Urinary bladder (tissue), 3 donors: ENCODE measurements at regions not wholly inside any gene's neighbourhood (a gene's known extent, or its start where the extent isn't known, plus 50 kb on each side); places are given as distances from the start of the nearest gene placed in this dataset.

Source experiments
- DNase-seq: peaks from one replicate; pipeline ENCODE4 v3.0.0-alpha.2; 2015; ENCODE audit errors: extremely low spot score
- H3K27ac ChIP-seq: one replicate; pipeline ENCODE4 v1.5.1; 2013; ENCODE audit warnings: low read depth, mild to moderate bottlenecking, moderate library complexity
- H3K36me3 ChIP-seq: one replicate; pipeline ENCODE4 v1.6.1; 2013; ENCODE audit warnings: mild to moderate bottlenecking, moderate library complexity; ENCODE audit not compliant: insufficient read depth
- H3K4me1 ChIP-seq: one replicate; pipeline ENCODE4 v1.6.1; 2013; ENCODE audit warnings: mild to moderate bottlenecking, moderate library complexity; ENCODE audit not compliant: insufficient read depth
- H3K4me3 ChIP-seq: one replicate; pipeline ENCODE4 v1.5.1; 2013; ENCODE audit warnings: low read depth, low read length
- WGBS: extraction: QIAGEN DNeasy Blood & Tissue Kit; methylation state at CpG from one replicate; pipeline ENCODE4 v1.1.7; 2013; 5-methylcytosine and 5-hydroxymethylcytosine counted together
- donor health status: healthy with polysubstance abuse.
- donor health status: healthy.

GRCh38 chr2:57437077-57437476, 609.5 kb upstream of the VRK2 start:
- H3K4me1 ChIP-seq, result no peaks in the 10 kb centered on the region
- no peak overlapping the region for H3K27ac ChIP-seq
- no peaks in the 10 kb centered on the region for H3K36me3 ChIP-seq
- no peak for DNase-seq
- 32% methylated on average over 1 of the region's 1 CpG for WGBS
- no peak overlapping the region for H3K4me3 ChIP-seq

- no peak overlapping the region for H3K27ac ChIP-seq
- 98% methylated on average over 1 of the region's 1 CpG for WGBS
- no peaks in the 10 kb centered on the region for H3K4me1 ChIP-seq
- no peaks in the 10 kb centered on the region for H3K36me3 ChIP-seq
- no peak overlapping the region for H3K4me3 ChIP-seq
- no peak for DNase-seq
Measured at GRCh38 chr2:57440437-57440836, 606.2 kb upstream of the VRK2 start.

- Histone ChIP-seq H3K27ac (no peak overlapping the region), H3K4me3 (no peak overlapping the region), H3K36me3 (no peaks in the 10 kb centered on the region), H3K4me1 (no peaks in the 10 kb centered on the region)
- WGBS, result 85% methylated on average over 2 of the region's 2 CpGs
- DNase-seq, result no peak
Measured at GRCh38 chr2:57443086-57443485, 603.5 kb upstream of the VRK2 start.

GRCh38 chr2:57443973-57444521, 602.6 kb upstream of the VRK2 start:
- WGBS, result 73% methylated on average over 5 of the region's 5 CpGs
- H3K4me1 ChIP-seq, result no peaks in the 10 kb centered on the region
- H3K27ac ChIP-seq, result no peak overlapping the region
- H3K4me3 ChIP-seq, result no peak overlapping the region
- no peak for DNase-seq
- no peaks in the 10 kb centered on the region for H3K36me3 ChIP-seq

GRCh38 chr2:57444752-57445430, 601.7 kb upstream of the VRK2 start:
- no peak overlapping the region for H3K27ac ChIP-seq
- no peaks in the 10 kb centered on the region for H3K36me3 ChIP-seq
- DNase-seq, result no peak
- no peak overlapping the region for H3K4me3 ChIP-seq
- WGBS, result 88% methylated on average over 5 of the region's 5 CpGs
- no peaks in the 10 kb centered on the region for H3K4me1 ChIP-seq

GRCh38 chr2:57448816-57449215, 597.8 kb upstream of the VRK2 start:
- WGBS, result 49% methylated on average over 3 of the region's 3 CpGs
- H3K27ac ChIP-seq, result no peak overlapping the region
- H3K36me3 ChIP-seq, result no peaks in the 10 kb centered on the region
- H3K4me3 ChIP-seq, result no peak overlapping the region
- H3K4me1 ChIP-seq, result no peaks in the 10 kb centered on the region
- no peak for DNase-seq

- H3K27ac ChIP-seq, result no peak overlapping the region
Measured at GRCh38 chr2:57450170-57450569, 596.4 kb upstream of the VRK2 start.

GRCh38 chr2:57452634-57453033, 594.0 kb upstream of the VRK2 start:
- DNase-seq, result no peak
- WGBS, result 77% methylated on average over 4 of the region's 4 CpGs
- H3K36me3 ChIP-seq, result no peaks in the 10 kb centered on the region
- no peaks in the 10 kb centered on the region for H3K4me1 ChIP-seq
- H3K4me3 ChIP-seq, result no peak overlapping the region
- no peak overlapping the region for H3K27ac ChIP-seq

More at GRCh38 chr2:57450170-57450569, 596.4 kb upstream of the VRK2 start:
- Histone ChIP-seq H3K4me1 (no peaks in the 10 kb centered on the region), H3K4me3 (no peak overlapping the region), H3K36me3 (no peaks in the 10 kb centered on the region)
- DNase-seq, result no peak

- DNase-seq, result no peak
- WGBS, result 67% methylated on average over 1 of the region's 1 CpG
- H3K4me1 ChIP-seq, result no peaks in the 10 kb centered on the region
- H3K36me3 ChIP-seq, result no peaks in the 10 kb centered on the region
- no peak overlapping the region for H3K4me3 ChIP-seq
- H3K27ac ChIP-seq, result no peak overlapping the region
Measured at GRCh38 chr2:57453945-57454344, 592.7 kb upstream of the VRK2 start.

GRCh38 chr2:57460396-57461276, 586.0 kb upstream of the VRK2 start:
- 81% methylated on average over 2 of the region's 2 CpGs for WGBS
- no peak overlapping the region for H3K4me3 ChIP-seq
- no peaks in the 10 kb centered on the region for H3K4me1 ChIP-seq
- no peak for DNase-seq
- no peak overlapping the region for H3K27ac ChIP-seq
- H3K36me3 ChIP-seq, result no peaks in the 10 kb centered on the region

- H3K4me1 ChIP-seq, result no peaks in the 10 kb centered on the region
- no peak overlapping the region for H3K27ac ChIP-seq
- 69% methylated on average over 4 of the region's 4 CpGs for WGBS
- no peak for DNase-seq
- no peaks in the 10 kb centered on the region for H3K36me3 ChIP-seq
- no peak overlapping the region for H3K4me3 ChIP-seq
Measured at GRCh38 chr2:57461624-57462023, 585.0 kb upstream of the VRK2 start.

- Histone ChIP-seq H3K4me3 (no peak overlapping the region), H3K27ac (no peak overlapping the region), H3K36me3 (no peaks in the 10 kb centered on the region), H3K4me1 (no peaks in the 10 kb centered on the region)
- WGBS, result 95% methylated on average over 6 of the region's 6 CpGs
- no peak for DNase-seq
Measured at GRCh38 chr2:57465067-57465466, 581.5 kb upstream of the VRK2 start.

GRCh38 chr2:57465967-57466366, 580.6 kb upstream of the VRK2 start:
- Histone ChIP-seq H3K4me1 (no peaks in the 10 kb centered on the region), H3K27ac (no peak overlapping the region), H3K36me3 (no peaks in the 10 kb centered on the region), H3K4me3 (no peak overlapping the region)
- DNase-seq, result no peak
- 50% methylated on average over 2 of the region's 2 CpGs for WGBS

- Histone ChIP-seq H3K36me3 (no peaks in the 10 kb centered on the region), H3K27ac (no peak overlapping the region), H3K4me1 (no peaks in the 10 kb centered on the region), H3K4me3 (no peak overlapping the region)
- WGBS, result 85% methylated on average over 3 of the region's 3 CpGs
- DNase-seq, result no peak
Measured at GRCh38 chr2:57475391-57475790, 571.2 kb upstream of the VRK2 start.
